NCI-H2081 (cell line): ENCODE measurements at regions not wholly inside any gene's neighbourhood (a gene's known extent, or its start where the extent isn't known, plus 50 kb on each side); places are given as distances from the start of the nearest gene placed in this dataset.
"Not testable (repeated sequence)": the region's sequence is repeated elsewhere in the genome, so short reads cannot be mapped to it uniquely, and the experiment has no call there.

Source experiments
- DNase-seq, 2 experiments: peaks; one replicate each; lab custom pipeline; 2025; lab: John Stamatoyannopoulos, UW

DNA sequence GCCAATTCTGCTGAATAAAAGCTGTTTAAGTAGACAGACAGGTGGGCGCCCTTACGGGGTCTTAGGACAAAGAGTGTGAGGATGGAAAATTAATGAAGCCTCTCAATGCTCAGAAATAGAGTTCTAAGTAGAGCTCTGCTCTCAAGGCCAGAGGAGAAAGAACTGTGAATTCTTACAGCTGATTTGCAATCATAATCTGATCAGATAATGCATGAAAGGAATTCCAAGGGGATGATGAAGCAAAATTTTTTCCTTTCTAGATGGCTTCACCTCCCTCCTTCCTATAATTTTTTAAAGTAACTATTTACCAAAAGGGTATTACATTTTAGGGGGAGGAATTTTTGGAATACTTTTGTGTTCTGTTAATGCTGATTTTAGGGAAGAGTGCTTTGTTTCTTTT lies 308.1 kb upstream of the HS3ST5 start:
- no peak for DNase-seq

DNA sequence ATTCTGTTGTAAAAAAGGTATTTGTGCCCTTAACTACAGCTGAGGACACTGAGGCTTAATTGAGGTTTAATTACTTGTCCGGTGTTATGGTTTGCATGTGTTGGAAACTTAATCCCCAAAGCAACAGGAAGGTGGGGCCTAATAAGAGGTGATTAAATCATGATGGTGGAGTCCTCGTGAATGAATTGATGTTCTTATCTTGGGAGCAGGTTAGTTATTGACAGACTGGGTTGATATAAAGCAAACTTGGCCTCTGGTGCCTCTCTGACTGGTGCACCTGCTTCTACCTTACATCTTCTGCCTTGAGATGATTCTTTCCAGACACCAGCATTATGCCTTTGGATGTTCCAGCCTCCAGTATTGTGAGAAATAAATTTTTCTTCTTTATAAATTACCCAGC lies 306.5 kb upstream of the HS3ST5 start:
- DNase-seq = no peak

- DNase-seq = no peak
Measured at GRCh38 chr6:114648847-114649246, 306.0 kb upstream of the HS3ST5 start.

DNA sequence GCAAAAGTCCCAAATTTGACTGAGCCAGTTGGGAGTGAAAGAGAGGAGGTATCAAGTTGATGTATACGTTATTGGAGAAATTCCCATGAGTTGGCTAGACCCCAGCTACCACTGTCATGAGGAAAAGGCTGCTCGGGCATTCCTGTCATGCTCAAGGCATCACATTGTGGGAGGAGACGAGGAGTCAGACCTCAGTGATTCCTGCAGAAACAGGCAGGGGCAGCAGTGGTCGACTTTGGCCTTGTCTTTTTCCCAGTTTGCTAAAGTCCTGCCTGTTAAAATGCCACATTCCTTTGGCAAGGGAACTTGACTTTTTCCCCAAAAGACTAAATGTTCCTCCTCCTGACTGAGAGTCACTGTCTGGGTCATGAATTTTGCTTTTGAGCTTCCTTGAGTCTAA lies 295.5 kb upstream of the HS3ST5 start:
- DNase-seq = no peak

DNA sequence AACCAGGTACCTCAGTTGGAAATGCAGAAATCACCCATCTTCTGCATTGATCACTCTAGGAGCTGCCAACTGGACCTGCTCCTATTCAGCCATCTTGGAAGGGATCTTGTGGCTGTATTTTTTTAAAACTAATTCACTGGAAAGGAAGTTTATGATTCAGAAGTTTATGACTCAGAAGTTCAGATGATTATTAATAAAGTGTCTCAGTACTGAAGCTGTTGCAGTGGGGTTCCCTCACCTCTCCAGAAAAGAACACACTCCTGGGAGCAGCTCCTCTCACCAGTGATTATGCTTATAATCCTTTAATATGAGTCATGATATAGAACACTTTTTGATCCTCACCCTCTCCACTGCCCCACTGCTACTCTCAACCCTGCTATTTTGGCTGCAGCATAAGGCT lies 291.2 kb upstream of the HS3ST5 start:
- DNase-seq = no peak

DNA sequence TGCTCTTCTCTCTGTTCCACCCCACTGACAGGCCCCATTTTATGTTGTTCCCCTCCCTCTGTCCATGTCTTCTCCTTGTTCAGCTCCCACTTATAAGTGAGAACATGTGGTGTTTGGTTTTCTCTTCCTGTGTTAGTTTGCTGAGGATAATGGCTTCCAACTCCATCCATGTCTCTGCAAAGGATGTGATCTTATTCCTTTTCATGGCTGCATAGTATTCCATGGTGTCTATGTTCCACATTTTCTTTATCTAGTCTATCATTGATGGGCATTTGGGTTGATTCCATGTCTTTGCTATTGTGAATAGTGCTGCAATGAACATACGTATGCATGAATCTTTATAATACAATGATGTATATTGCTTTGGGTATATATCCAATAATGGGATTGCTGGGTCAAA lies 283.4 kb upstream of the HS3ST5 start:
- not testable (repeated sequence) for DNase-seq

- no peak for DNase-seq
Measured at GRCh38 chr6:114619621-114620200, 276.9 kb upstream of the HS3ST5 start.

DNA sequence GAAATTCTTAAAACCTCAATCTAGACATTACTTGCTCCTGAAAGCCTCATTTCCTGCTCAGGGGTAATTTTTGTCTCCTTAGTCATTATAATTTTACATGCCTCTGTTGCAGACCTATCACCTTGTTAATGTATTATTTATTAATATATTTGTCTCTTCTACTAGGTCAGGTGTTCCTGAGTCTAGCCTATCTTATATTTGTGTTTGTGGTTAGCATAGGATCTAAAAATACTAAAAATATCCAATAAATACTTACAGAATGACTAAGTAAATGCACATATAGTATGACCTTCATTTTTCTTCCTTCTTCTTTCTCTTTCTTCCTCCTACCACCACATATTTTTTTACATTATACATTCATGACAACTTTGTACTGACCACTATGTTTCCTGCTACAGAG lies 268.9 kb upstream of the HS3ST5 start:
- DNase-seq = no peak

GRCh38 chr6:114608091-114608490 lies 265.3 kb upstream of the HS3ST5 start:
- DNase-seq = no peak

DNA sequence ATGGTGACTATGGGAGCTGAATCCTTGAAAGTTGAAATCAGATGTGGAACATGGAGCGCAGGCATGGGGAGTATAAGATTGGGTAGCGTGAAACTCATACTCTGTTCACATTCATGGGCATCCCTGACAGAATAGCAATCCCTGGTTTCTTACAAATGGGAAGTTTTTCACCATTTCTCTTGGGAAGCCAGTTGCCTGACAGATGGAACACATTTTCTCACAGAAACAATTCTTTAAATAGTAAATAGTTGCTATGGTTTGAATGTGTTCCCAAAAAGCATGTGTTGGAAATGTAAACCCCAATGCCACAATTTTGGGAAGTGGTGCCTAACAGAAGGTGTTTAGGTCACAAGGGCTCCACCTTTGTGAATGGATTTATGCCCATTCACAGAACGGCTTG lies 262.8 kb upstream of the HS3ST5 start:
- no peak for DNase-seq

DNA sequence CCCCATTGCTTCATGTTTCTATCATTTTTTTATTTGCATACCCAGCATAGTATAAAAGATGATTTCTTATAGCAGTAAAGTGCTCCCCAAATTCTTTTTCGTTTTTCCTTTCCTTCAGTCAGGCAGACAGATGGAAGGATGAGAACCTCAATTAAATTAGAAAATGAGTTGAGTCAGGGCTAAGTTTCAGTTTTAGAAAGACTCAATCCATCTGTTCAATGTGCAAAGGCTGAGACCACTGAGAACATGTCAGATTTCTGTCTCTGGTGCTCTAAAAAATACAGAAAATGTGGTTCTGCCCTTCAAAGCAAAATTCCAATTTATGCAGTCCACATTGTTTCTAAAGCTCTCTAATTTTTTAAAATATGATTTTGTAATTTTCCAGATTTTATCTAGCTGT lies 257.6 kb upstream of the HS3ST5 start:
- no peak for DNase-seq

- DNase-seq = no peak
Measured at GRCh38 chr6:114595591-114595990, 252.8 kb upstream of the HS3ST5 start.

DNA sequence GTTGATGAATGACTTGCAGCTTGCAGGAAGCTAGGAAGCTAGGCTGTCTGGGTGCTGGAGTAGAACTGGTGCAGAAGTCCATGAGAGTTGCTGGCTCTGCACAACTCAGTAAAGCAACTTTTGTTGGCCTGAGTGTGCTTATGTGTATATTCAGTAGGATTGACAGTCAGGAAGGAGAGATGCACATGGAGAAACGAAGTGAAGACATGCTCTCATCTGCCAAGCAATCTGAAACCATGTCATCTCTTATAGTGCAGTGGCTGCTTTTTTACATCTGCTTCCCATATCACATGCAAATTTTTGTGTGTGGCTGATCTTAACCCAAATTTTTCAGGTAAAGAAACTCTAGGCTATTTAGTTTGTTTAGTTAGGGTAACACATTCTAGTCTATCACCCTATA lies 252.4 kb upstream of the HS3ST5 start:
- DNase-seq = no peak

DNA sequence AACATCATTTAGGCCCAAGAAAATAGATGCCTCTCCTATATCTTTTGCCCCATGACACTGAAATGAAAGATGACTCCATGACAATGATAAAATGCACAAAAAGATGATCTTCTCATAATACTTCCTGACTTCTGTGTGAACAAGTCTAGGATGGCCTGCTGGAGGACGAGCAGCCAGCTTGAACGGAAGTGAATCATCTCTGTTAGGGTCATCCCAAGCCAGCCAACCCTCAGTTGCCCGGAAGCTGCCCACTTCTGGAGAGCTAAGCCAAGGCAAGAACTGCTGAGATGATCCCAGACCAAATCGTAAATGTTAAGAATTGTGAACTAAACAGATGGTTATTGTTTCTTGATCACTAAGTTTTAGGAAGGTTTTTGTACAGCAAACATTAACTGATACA lies 249.7 kb upstream of the HS3ST5 start:
- no peak for DNase-seq

DNA sequence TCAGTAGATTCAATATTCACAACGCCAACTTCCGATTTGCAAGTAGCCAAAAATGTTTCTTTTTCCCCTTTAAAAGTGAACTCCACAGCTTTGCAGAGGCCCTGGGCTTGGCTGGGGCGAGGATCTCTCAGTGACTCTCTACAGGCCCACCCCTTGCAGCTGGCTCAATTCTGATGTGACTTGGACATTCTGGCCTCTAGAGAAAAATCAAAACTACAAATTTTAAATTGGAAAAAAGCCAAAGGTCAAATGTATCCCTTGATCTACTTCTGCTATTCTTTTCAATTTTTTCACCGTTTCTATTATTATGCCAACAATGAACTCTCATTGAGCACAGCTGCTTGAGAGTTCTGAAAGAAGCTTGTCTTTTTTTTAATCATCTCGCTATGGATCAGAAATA lies 245.9 kb upstream of the HS3ST5 start:
- no peak for DNase-seq

GRCh38 chr6:114586298-114586697 lies 243.5 kb upstream of the HS3ST5 start:
- no peak for DNase-seq

DNA sequence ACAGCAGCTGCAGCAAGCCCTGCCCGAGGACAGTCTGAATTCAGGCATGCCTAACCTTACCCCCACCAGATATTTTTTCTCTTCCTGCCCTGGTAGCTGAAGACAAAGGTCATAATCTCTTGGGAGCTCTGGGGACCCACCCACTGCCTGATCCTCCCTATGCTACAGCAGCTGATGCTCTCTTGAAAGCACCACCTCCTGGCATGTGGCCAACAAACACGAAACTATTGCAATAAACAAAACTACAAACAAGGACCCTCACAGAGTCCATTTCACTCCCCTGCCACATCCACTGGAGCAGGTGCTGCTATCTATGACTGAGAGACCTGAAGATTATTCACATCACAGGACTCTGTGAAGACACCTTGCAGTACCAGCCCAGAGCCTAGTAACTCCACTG lies 238.5 kb upstream of the HS3ST5 start:
- DNase-seq = no peak

GRCh38 chr6:114580882-114581281 lies 238.1 kb upstream of the HS3ST5 start:
- DNase-seq = no peak

- DNase-seq = no peak
Measured at GRCh38 chr6:114579486-114579885, 236.7 kb upstream of the HS3ST5 start.

GRCh38 chr6:114577109-114577508 lies 234.3 kb upstream of the HS3ST5 start:
- DNase-seq = no peak

- DNase-seq = no peak
Measured at GRCh38 chr6:114576330-114576729, 233.5 kb upstream of the HS3ST5 start.

DNA sequence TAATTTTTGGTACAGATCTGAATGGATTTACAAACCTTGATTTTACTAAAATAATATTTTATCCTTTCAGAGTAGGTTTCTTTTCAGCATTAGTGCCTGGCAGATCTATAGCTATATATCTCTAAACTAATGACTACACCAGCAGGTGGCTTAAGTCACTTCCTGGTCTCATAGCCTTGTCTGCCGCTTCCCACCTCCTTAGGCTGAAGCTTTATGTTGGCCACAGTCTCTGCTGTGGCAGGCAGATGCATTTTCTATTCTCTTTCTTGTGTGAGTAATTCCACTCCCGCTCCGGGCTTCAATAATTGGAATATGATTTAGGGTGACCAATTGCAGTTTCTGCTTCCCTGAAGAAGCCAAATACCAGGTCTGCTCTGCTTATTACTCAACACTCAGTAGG lies 226.8 kb upstream of the HS3ST5 start:
- DNase-seq = no peak

GRCh38 chr6:114564302-114564933 lies 221.6 kb upstream of the HS3ST5 start:
- DNase-seq = no peak

- no peak for DNase-seq
Measured at GRCh38 chr6:114559419-114559818, 216.6 kb upstream of the HS3ST5 start.
